Cardiac fibroblast (primary cell): ENCODE measurements at regions not wholly inside any gene's neighbourhood (a gene's known extent, or its start where the extent isn't known, plus 50 kb on each side); places are given as distances from the start of the nearest gene placed in this dataset.

ENCODE experiments used
- DNase-seq, 2 donors: peaks; one replicate each; pipeline versions ENCODE4 v3.0.0 to v3.0.0-alpha.2; 2010; ENCODE audit warnings: low read depth in 2 of 2
- H3K4me3 ChIP-seq, 2 donors: replicated peaks in 1 of 2; 1 replicate in 1 of 2; 2 replicates in 1 of 2; pipeline ENCODE4 v1.5.1; 2011; ENCODE audit warnings: low read depth in 2 of 2, low read length in 2 of 2, mild to moderate bottlenecking in 2 of 2, moderate library complexity in 1 of 2
- CTCF ChIP-seq: IDR thresholded peaks from one replicate; pipeline ENCODE4 v1.5.1; 2011; ENCODE audit warnings: low read depth, mild to moderate bottlenecking, low read length, inconsistent platforms

DNA sequence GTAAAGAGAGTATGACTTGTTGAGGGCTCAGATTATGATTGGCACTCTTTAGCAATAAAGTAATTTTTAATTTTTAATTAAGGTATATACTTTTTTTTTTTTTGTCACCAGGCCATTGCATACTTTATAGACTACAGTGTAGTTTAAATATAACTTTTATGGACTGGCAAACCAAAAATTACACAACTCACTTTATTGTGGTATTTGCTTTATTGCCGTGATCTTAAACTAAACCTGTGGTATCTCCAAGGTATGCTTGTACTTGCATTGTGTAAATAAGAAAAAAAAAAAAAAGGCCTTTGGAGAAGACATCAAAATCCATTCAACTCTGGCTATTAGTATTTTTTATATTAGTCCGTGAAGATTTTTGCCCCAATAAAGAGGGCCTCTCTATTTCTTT, 646.7 kb upstream of the FOXG1 start:
- no peak for DNase-seq

DNA sequence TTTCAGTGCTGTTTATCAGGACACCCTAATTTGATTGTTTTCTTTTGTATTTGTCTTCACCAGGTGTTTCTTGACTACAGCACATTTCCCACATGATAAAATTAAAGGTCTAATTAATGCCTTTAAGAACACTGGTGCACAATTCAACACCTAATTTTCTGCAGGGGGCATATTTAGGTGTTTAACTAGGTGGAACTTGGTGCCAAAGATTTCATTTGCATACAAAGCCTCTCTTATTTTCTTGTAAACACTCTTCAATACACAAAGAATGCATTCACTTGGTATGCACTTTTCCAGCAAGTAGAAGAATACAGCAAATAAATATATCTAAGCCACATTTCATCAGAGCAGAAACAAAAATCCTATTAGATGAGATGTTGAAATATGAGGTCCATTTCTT, 646.2 kb upstream of the FOXG1 start:
- H3K4me3 ChIP-seq: no peak overlapping the region
- no peak for TF ChIP-seq CTCF
- DNase-seq: no peak

More for the DNA sequence above, 646.7 kb upstream of the FOXG1 start:
- no peak for TF ChIP-seq CTCF
- H3K4me3 ChIP-seq: no peak overlapping the region

DNA sequence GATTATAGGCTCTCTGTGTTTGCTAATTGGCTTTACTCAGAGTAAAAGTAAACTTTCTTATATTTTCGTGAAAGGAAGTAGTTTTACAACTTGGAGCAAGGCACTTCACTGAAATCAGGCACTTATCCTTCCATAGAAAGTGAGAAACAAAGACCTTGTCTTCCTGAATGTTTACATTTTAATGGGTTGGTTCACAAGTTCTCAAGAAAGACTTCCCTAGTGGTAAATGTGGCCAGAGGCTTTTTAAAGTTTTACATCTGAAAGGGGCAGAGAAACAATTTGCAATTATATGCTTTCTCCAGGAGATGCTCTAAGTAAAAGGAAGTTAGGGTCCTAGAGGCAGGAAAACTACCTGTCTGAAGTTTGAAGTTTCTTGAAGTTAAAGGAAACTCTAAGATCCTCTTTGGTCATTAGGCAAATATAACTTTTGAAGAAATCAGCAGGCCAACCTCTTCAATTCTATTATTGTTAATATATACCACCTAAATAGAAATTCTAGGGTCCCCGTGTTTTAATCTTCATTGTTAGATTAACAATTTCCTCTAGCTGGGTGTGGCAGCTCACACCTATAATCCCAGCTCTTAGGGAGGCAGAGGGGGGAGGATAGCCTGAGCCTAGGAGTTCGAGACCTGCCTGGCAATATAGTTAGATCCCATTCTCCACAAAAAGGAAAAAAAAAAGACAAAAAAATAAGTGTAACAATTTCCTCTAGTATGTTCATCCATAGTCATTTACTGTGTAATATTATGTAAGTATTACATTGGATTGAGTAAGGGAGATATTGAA, 644.9 kb upstream of the FOXG1 start:
- TF ChIP-seq CTCF: no peak
- DNase-seq: no peak
- no peak overlapping the region for H3K4me3 ChIP-seq

DNA sequence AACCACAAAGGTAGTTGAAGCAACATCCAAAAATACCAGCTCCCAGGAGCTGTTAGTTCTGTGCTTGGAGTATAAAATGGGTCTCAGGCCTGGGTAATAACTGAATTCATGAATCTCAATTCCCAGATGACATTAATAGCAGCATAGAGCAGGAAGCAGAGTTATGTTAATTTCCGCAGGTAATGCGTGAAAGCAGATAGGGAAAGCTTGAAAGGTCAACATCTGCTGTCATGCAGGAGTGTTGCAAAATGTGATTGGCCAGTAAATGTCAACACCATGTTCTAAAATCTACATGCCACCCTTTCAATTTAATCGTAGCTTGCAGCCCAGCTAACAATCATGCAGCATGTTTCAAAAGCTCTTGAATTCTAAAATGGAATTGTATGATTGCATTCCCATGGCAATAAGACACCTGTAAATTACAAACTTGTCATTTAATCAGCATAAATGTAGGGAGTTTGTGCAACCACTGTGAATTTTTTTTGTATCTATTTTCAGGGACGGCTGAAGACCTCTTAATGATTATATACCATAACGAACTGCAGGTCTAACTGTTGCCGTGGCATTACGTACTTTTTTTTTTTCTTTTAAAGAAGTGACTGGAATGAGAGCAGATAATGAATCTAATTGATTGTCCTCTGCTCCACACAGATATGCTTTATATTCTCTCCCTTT, 635.8 kb upstream of the FOXG1 start:
- no peak for DNase-seq
- H3K4me3 ChIP-seq: no peak overlapping the region
- TF ChIP-seq CTCF: no peak

GRCh38 chr14:28138341-28138740, 628.2 kb upstream of the FOXG1 start:
- TF ChIP-seq CTCF: no peak
- H3K4me3 ChIP-seq: no peak overlapping the region

GRCh38 chr14:28141662-28142061, 624.9 kb upstream of the FOXG1 start:
- TF ChIP-seq CTCF: no peak
- no peak overlapping the region for H3K4me3 ChIP-seq
- no peak for DNase-seq

More at GRCh38 chr14:28138341-28138740, 628.2 kb upstream of the FOXG1 start:
- no peak for DNase-seq
